Body of pancreas (tissue), 4 donors: ENCODE measurements at regions not wholly inside any gene's neighbourhood (a gene's known extent, or its start where the extent isn't known, plus 50 kb on each side); places are given as distances from the start of the nearest gene placed in this dataset.

Source experiments
- CTCF ChIP-seq, 7 experiments: fragments of 450-650 bp in 4 of 7; fragments of 200-600 bp in 3 of 7; sonication (generic) in 3 of 7; IDR thresholded peaks; one replicate each; pipeline ENCODE4 v1.5.1; 2016 to 2019; ENCODE audit warnings: antibody characterized with exemption in 7 of 7
- POLR2A ChIP-seq, 3 donors: fragments of 450-650 bp; IDR thresholded peaks; one replicate each; pipeline ENCODE4 v1.6.1; 2016; ENCODE audit warnings: antibody characterized with exemption in 3 of 3, mild to moderate bottlenecking in 2 of 3

DNA sequence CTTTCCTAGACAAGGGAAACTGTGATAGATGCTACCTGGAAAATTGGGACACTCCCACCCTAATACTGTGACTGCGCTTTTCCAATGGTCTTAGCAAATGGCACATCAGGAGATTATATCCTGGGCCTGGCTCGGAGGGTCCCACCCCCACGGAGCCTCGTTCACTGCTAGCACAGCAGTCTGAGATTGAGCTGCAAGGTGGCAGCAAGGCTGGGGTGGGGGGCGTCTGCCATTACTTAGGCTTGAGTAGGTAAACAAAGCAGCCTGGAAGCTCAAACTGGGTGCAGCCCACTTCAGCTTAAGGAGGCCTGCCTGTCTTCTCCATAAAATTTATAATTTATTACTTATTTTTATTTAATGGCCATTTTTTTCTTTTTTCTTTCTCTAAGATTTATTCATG lies 802.1 kb upstream of the SLC39A10 start:
- TF ChIP-seq CTCF (IDR thresholded peaks at IDR 0.05) (no peak), POLR2A (IDR thresholded peaks at IDR 0.05) (no peak)
